HEK293T (cell line): ENCODE measurements at regions not wholly inside any gene's neighbourhood (a gene's known extent, or its start where the extent isn't known, plus 50 kb on each side); places are given as distances from the start of the nearest gene placed in this dataset.

Experiments
- BHLHE40 ChIP-seq: fragments of 450-650 bp; IDR thresholded peaks from 2 replicates; pipeline ENCODE4 v1.6.1; 2016; ENCODE audit warnings: mild to moderate bottlenecking, moderate library complexity, borderline replicate concordance
- ELF4 ChIP-seq: fragments of 450-650 bp; IDR thresholded peaks from 2 replicates; pipeline ENCODE4 v1.6.1; 2017; ENCODE audit warnings: antibody characterized with exemption
- FOXA1 ChIP-seq: fragments of 450-650 bp; IDR thresholded peaks from 2 replicates; pipeline ENCODE4 v1.6.1; 2016; ENCODE audit warnings: mild to moderate bottlenecking
- FOXK2 ChIP-seq: fragments of 450-650 bp; IDR thresholded peaks from 2 replicates; pipeline ENCODE4 v1.6.1; 2016; ENCODE audit warnings: mild to moderate bottlenecking
- FOXM1 ChIP-seq: fragments of 450-650 bp; IDR thresholded peaks from 2 replicates; pipeline ENCODE4 v1.6.1; 2017; ENCODE audit warnings: mild to moderate bottlenecking, borderline replicate concordance
- LEF1 ChIP-seq: fragments of 450-650 bp; IDR thresholded peaks from 2 replicates; pipeline ENCODE4 v1.6.1; 2017; ENCODE audit warnings: mild to moderate bottlenecking, borderline replicate concordance
- NFRKB ChIP-seq: fragments of 450-650 bp; IDR thresholded peaks from 2 replicates; pipeline ENCODE4 v1.6.1; 2016; ENCODE audit warnings: mild to moderate bottlenecking, moderate library complexity
- PKNOX1 ChIP-seq: fragments of 450-650 bp; IDR thresholded peaks from 2 replicates; pipeline ENCODE4 v1.6.1; 2016
- SP1 ChIP-seq: fragments of 450-650 bp; IDR thresholded peaks from 2 replicates; pipeline ENCODE4 v1.6.1; 2017
- SUZ12 ChIP-seq: fragments of 450-650 bp; IDR thresholded peaks from 2 replicates; pipeline ENCODE4 v1.6.1; 2016; ENCODE audit warnings: mild to moderate bottlenecking
- TARDBP ChIP-seq: fragments of 450-650 bp; IDR thresholded peaks from 2 replicates; pipeline ENCODE4 v1.6.1; 2016
- ZNF384 ChIP-seq: fragments of 450-650 bp; IDR thresholded peaks from 2 replicates; pipeline ENCODE4 v1.6.1; 2016

- TF ChIP-seq SUZ12 = no peak
- TF ChIP-seq SP1 = no peak
- TF ChIP-seq BHLHE40 = no peak
- no peak for TF ChIP-seq PKNOX1
- TF ChIP-seq NFRKB = no peak
- no peak for TF ChIP-seq FOXA1
- no peak for TF ChIP-seq FOXM1
- TF ChIP-seq TARDBP = no peak
- no peak for TF ChIP-seq FOXK2
- TF ChIP-seq ELF4 = no peak
- TF ChIP-seq ZNF384 = no peak
- no peak for TF ChIP-seq LEF1
Measured at GRCh38 chr3:151625586-151625985, 108.1 kb upstream of the AADACL2 start.
